ENCODE measurements at regions not wholly inside any gene's neighbourhood (a gene's known extent, or its start where the extent isn't known, plus 50 kb on each side); places are given as distances from the start of the nearest gene placed in this dataset.

DNA sequence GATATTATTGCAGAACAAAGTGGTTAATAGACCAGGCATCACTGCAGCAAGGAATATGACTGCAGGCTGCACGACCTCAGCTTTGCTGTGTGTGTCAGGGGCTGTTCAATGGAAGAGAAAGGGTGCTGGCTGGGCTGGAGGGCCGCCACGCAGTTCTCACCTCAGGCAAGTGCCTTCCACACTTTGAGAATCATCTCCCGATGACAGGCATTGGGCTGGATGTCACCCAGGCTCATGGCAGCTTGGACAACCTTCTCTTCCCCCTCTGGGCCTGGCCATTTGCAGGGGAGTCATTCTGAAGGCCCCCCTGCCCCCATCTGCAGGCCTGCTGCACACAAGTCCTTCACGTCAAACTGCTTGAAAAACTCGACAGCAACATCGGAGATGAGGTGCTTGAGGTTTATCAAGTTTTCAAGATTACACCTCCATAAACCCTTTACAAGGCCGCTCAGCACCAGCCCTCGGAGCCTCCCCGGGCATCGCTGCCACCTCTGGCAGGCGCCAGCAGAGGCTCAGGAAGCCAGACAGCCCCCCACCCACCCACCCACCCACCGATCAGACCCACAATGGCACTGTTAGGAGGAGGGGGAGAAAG is 165.9 kb upstream of the GSC start:
- Mint-ChIP-seq H3K36me3 (ENCODE audit: low read depth) (no peaks in the 10 kb centered on the region), H3K27me3 (ENCODE audit: insufficient read depth, low read depth, poor library complexity) (peaks cover 2% of the 10 kb centered on the region), H3K4me3 (no peak overlapping the region), H3K4me1 (no peaks in the 10 kb centered on the region; the same call in 2 of the 3 replicates), H3K27ac (no peak overlapping the region), H3K9me3 (no peaks in the 10 kb centered on the region)
- DNase-seq (ENCODE audit: low spot score) (no peak), ATAC-seq (no peak)
- Histone ChIP-seq H3K27me3 (ENCODE audit: insufficient read depth) (no peaks in the 10 kb centered on the region), H3K9me2 (ENCODE audit: insufficient read depth) (no peaks in the 10 kb centered on the region), H2AFZ (no peak overlapping the region), H3F3A (replicated peaks; ENCODE audit: low read depth) (no peaks in the 10 kb centered on the region), H4K20me1 (replicated peaks; ENCODE audit: insufficient read depth) (no peaks in the 10 kb centered on the region), H3K4me2 (no peak overlapping the region), H3K36me3 (ENCODE audit: insufficient read depth) (no peaks in the 10 kb centered on the region), H3K27ac (ENCODE audit: low read depth) (no peak overlapping the region), H3K79me2 (replicated peaks; ENCODE audit: insufficient read depth) (no peaks in the 10 kb centered on the region), H3K4me3 (no peak overlapping the region), H3K4me1 (ENCODE audit: insufficient read depth) (no peaks in the 10 kb centered on the region)
- TF ChIP-seq, protein P1, sequence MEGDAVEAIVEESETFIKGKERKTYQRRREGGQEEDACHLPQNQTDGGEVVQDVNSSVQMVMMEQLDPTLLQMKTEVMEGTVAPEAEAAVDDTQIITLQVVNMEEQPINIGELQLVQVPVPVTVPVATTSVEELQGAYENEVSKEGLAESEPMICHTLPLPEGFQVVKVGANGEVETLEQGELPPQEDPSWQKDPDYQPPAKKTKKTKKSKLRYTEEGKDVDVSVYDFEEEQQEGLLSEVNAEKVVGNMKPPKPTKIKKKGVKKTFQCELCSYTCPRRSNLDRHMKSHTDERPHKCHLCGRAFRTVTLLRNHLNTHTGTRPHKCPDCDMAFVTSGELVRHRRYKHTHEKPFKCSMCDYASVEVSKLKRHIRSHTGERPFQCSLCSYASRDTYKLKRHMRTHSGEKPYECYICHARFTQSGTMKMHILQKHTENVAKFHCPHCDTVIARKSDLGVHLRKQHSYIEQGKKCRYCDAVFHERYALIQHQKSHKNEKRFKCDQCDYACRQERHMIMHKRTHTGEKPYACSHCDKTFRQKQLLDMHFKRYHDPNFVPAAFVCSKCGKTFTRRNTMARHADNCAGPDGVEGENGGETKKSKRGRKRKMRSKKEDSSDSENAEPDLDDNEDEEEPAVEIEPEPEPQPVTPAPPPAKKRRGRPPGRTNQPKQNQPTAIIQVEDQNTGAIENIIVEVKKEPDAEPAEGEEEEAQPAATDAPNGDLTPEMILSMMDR (conservative IDR thresholded peaks at IDR 0.05; ENCODE audit: low read depth in 2 of 2), result no peak
- TF ChIP-seq, protein P2, sequence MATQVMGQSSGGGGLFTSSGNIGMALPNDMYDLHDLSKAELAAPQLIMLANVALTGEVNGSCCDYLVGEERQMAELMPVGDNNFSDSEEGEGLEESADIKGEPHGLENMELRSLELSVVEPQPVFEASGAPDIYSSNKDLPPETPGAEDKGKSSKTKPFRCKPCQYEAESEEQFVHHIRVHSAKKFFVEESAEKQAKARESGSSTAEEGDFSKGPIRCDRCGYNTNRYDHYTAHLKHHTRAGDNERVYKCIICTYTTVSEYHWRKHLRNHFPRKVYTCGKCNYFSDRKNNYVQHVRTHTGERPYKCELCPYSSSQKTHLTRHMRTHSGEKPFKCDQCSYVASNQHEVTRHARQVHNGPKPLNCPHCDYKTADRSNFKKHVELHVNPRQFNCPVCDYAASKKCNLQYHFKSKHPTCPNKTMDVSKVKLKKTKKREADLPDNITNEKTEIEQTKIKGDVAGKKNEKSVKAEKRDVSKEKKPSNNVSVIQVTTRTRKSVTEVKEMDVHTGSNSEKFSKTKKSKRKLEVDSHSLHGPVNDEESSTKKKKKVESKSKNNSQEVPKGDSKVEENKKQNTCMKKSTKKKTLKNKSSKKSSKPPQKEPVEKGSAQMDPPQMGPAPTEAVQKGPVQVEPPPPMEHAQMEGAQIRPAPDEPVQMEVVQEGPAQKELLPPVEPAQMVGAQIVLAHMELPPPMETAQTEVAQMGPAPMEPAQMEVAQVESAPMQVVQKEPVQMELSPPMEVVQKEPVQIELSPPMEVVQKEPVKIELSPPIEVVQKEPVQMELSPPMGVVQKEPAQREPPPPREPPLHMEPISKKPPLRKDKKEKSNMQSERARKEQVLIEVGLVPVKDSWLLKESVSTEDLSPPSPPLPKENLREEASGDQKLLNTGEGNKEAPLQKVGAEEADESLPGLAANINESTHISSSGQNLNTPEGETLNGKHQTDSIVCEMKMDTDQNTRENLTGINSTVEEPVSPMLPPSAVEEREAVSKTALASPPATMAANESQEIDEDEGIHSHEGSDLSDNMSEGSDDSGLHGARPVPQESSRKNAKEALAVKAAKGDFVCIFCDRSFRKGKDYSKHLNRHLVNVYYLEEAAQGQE (IDR thresholded peaks at IDR 0.05; ENCODE audit: unreplicated experiment), result no peak
- TF ChIP-seq, protein P3, sequence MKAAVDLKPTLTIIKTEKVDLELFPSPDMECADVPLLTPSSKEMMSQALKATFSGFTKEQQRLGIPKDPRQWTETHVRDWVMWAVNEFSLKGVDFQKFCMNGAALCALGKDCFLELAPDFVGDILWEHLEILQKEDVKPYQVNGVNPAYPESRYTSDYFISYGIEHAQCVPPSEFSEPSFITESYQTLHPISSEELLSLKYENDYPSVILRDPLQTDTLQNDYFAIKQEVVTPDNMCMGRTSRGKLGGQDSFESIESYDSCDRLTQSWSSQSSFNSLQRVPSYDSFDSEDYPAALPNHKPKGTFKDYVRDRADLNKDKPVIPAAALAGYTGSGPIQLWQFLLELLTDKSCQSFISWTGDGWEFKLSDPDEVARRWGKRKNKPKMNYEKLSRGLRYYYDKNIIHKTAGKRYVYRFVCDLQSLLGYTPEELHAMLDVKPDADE (IDR thresholded peaks at IDR 0.05), result no peak
- TF ChIP-seq STAT1 (IDR thresholded peaks at IDR 0.05; ENCODE audit: unreplicated experiment), result no peak
- TF ChIP-seq EZH2phosphoT487 (IDR thresholded peaks at IDR 0.05; ENCODE audit: unreplicated experiment), result no peak
- TF ChIP-seq ZNF331 (CRISPR knock-in tag; IDR thresholded peaks at IDR 0.05; ENCODE audit: low read depth), result no peak
- no peak for TF ChIP-seq EZH2 (IDR thresholded peaks at IDR 0.05; ENCODE audit: low read depth, unreplicated experiment)
- TF ChIP-seq CREB1 (CRISPR knock-in tag; IDR thresholded peaks at IDR 0.05; ENCODE audit: low read depth), result no peak
- no peak for TF ChIP-seq POLR2AphosphoS5 (IDR thresholded peaks at IDR 0.05; ENCODE audit: low read depth)
- TF ChIP-seq, protein P4, sequence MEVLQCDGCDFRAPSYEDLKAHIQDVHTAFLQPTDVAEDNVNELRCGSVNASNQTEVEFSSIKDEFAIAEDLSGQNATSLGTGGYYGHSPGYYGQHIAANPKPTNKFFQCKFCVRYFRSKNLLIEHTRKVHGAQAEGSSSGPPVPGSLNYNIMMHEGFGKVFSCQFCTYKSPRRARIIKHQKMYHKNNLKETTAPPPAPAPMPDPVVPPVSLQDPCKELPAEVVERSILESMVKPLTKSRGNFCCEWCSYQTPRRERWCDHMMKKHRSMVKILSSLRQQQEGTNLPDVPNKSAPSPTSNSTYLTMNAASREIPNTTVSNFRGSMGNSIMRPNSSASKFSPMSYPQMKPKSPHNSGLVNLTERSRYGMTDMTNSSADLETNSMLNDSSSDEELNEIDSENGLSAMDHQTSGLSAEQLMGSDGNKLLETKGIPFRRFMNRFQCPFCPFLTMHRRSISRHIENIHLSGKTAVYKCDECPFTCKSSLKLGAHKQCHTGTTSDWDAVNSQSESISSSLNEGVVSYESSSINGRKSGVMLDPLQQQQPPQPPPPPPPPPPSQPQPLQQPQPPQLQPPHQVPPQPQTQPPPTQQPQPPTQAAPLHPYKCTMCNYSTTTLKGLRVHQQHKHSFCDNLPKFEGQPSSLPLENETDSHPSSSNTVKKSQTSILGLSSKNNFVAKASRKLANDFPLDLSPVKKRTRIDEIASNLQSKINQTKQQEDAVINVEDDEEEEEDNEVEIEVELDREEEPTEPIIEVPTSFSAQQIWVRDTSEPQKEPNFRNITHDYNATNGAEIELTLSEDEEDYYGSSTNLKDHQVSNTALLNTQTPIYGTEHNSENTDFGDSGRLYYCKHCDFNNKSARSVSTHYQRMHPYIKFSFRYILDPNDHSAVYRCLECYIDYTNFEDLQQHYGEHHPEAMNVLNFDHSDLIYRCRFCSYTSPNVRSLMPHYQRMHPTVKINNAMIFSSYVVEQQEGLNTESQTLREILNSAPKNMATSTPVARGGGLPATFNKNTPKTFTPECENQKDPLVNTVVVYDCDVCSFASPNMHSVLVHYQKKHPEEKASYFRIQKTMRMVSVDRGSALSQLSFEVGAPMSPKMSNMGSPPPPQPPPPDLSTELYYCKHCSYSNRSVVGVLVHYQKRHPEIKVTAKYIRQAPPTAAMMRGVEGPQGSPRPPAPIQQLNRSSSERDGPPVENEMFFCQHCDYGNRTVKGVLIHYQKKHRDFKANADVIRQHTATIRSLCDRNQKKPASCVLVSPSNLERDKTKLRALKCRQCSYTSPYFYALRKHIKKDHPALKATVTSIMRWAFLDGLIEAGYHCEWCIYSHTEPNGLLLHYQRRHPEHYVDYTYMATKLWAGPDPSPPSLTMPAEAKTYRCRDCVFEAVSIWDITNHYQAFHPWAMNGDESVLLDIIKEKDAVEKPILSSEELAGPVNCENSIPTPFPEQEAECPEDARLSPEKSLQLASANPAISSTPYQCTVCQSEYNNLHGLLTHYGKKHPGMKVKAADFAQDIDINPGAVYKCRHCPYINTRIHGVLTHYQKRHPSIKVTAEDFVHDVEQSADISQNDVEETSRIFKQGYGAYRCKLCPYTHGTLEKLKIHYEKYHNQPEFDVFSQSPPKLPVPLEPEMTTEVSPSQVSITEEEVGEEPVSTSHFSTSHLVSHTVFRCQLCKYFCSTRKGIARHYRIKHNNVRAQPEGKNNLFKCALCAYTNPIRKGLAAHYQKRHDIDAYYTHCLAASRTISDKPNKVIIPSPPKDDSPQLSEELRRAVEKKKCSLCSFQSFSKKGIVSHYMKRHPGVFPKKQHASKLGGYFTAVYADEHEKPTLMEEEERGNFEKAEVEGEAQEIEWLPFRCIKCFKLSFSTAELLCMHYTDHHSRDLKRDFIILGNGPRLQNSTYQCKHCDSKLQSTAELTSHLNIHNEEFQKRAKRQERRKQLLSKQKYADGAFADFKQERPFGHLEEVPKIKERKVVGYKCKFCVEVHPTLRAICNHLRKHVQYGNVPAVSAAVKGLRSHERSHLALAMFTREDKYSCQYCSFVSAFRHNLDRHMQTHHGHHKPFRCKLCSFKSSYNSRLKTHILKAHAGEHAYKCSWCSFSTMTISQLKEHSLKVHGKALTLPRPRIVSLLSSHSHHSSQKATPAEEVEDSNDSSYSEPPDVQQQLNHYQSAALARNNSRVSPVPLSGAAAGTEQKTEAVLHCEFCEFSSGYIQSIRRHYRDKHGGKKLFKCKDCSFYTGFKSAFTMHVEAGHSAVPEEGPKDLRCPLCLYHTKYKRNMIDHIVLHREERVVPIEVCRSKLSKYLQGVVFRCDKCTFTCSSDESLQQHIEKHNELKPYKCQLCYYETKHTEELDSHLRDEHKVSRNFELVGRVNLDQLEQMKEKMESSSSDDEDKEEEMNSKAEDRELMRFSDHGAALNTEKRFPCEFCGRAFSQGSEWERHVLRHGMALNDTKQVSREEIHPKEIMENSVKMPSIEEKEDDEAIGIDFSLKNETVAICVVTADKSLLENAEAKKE (CRISPR knock-in tag; IDR thresholded peaks at IDR 0.05), result no peak
- no peak for TF ChIP-seq JUNB (IDR thresholded peaks at IDR 0.05; ENCODE audit: unreplicated experiment)
- no peak for TF ChIP-seq ZNF114 (CRISPR knock-in tag; IDR thresholded peaks at IDR 0.05)
